Vagina (tissue), 2 donors: ENCODE measurements at regions not wholly inside any gene's neighbourhood (a gene's known extent, or its start where the extent isn't known, plus 50 kb on each side); places are given as distances from the start of the nearest gene placed in this dataset.

ENCODE experiments used
- DNase-seq, 2 donors: peaks; one replicate each; pipeline ENCODE4 v3.0.0-alpha.2; 2017; ENCODE audit errors: extremely low spot score in 2 of 2
- H3K27ac ChIP-seq: fragments of 200-600 bp; sonication (generic); one replicate; pipeline ENCODE4 v1.5.1; 2019
- H3K27me3 ChIP-seq: fragments of 200-600 bp; sonication (generic); one replicate; pipeline ENCODE4 v1.5.1; 2019
- H3K36me3 ChIP-seq, 2 donors: fragments of 200-600 bp; sonication (generic); one replicate each; pipeline ENCODE4 v1.5.1; 2017 to 2019
- H3K4me1 ChIP-seq: fragments of 200-600 bp; sonication (generic); one replicate; pipeline ENCODE4 v1.5.1; 2019
- H3K4me3 ChIP-seq, 2 donors: fragments of 200-600 bp; sonication (generic); 1 replicate in 1 of 2; 2 replicates in 1 of 2; pipeline ENCODE4 v1.5.1; 2016 to 2019
- H3K9me3 ChIP-seq: fragments of 200-600 bp; sonication (generic); one replicate; pipeline ENCODE4 v1.5.1; 2019
- POLR2A ChIP-seq, 2 donors: fragments of 450-650 bp; IDR thresholded peaks; one replicate each; pipeline ENCODE4 v1.6.1; 2017; ENCODE audit warnings: antibody characterized with exemption in 2 of 2, mild to moderate bottlenecking in 2 of 2, moderate library complexity in 2 of 2
- POLR2AphosphoS5 ChIP-seq, 2 donors: sonication (generic); formaldehyde crosslinking; IDR thresholded peaks; one replicate each; pipeline ENCODE4 v1.9.0; 2017; ENCODE audit warnings: antibody characterized with exemption in 2 of 2, mild to moderate bottlenecking in 2 of 2, low read depth in 1 of 2; ENCODE audit not compliant: insufficient read depth in 1 of 2
- intact Hi-C: fragments of 100-400 bp; cut with DNase I; formaldehyde crosslinking; loops from one replicate; pipeline ENCODE4 v1.15.1; 2023
- TF ChIP-seq, protein P1 (sequence below), 3 experiments: fragments of 450-650 bp in 2 of 3; fragments of 200-600 bp in 1 of 3; sonication (generic) in 1 of 3; IDR thresholded peaks; one replicate each; pipeline ENCODE4 v1.5.1; 2017 to 2019; ENCODE audit warnings: antibody characterized with exemption in 3 of 3, mild to moderate bottlenecking in 2 of 3, moderate library complexity in 2 of 3

DNA sequence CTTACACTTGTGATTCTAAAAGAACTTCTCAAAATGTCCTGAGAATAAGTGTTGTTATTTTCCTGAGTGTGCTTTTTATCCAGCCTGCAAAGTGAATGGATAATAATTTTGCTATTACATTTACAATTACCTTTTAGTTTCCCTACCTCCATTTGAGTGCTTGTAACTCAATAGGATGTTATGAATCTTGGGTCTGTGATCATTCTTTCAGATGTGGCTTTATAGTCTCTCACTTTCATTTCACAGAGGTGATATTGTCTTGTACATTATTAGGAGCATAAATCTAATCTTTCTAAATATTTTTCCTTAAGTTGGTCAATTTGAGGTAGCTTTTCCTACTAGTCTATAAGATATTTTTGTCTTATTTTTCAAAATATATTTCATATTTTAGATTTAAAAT, 386.3 kb upstream of the EPHA6 start:
- no peak for DNase-seq
- H3K36me3 ChIP-seq = no peaks in the 10 kb centered on the region
- intact Hi-C loops = no loop called here

DNA sequence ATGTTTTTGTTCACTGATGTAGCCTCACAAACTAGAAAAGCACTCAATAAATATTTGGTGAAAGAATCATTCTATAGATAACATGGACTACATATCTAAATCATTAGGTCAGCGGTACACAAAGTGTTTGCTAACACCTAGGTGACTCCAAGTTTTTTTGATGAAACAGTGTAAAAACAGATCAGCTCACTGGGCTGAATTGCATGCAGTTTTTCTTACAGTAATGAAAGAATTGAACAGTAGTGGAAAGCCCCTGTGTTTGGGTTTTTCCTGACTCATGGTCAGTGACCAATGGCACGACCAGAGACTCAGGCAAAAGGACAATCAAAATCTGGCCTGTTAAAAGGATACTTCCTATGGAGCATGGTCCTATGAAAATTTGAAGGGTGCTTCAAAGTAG, 384.3 kb upstream of the EPHA6 start:
- intact Hi-C loops = no loop called here
- Histone ChIP-seq H3K36me3 (no peaks in the 10 kb centered on the region), H3K27me3 (no peaks in the 10 kb centered on the region), H3K4me3 (no peak overlapping the region), H3K4me1 (no peaks in the 10 kb centered on the region), H3K27ac (no peak overlapping the region), H3K9me3 (no peaks in the 10 kb centered on the region)
- TF ChIP-seq, protein P1, sequence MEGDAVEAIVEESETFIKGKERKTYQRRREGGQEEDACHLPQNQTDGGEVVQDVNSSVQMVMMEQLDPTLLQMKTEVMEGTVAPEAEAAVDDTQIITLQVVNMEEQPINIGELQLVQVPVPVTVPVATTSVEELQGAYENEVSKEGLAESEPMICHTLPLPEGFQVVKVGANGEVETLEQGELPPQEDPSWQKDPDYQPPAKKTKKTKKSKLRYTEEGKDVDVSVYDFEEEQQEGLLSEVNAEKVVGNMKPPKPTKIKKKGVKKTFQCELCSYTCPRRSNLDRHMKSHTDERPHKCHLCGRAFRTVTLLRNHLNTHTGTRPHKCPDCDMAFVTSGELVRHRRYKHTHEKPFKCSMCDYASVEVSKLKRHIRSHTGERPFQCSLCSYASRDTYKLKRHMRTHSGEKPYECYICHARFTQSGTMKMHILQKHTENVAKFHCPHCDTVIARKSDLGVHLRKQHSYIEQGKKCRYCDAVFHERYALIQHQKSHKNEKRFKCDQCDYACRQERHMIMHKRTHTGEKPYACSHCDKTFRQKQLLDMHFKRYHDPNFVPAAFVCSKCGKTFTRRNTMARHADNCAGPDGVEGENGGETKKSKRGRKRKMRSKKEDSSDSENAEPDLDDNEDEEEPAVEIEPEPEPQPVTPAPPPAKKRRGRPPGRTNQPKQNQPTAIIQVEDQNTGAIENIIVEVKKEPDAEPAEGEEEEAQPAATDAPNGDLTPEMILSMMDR (IDR thresholded peaks at IDR 0.05) = no peak
- TF ChIP-seq POLR2AphosphoS5 (IDR thresholded peaks at IDR 0.05; ENCODE audit: insufficient read depth in 1 of 2, low read depth in 1 of 2) = no peak
- TF ChIP-seq POLR2A (IDR thresholded peaks at IDR 0.05) = no peak
- DNase-seq = no peak

More for the DNA sequence above, 386.3 kb upstream of the EPHA6 start:
- no peaks in the 10 kb centered on the region for H3K27me3 ChIP-seq
- TF ChIP-seq POLR2AphosphoS5 (IDR thresholded peaks at IDR 0.05; ENCODE audit: insufficient read depth in 1 of 2, low read depth in 1 of 2) (no peak), POLR2A (IDR thresholded peaks at IDR 0.05) (no peak)
- TF ChIP-seq, protein P1 (IDR thresholded peaks at IDR 0.05) = no peak
- no peaks in the 10 kb centered on the region for H3K4me1 ChIP-seq
- no peaks in the 10 kb centered on the region for H3K9me3 ChIP-seq
- H3K4me3 ChIP-seq = no peak overlapping the region
- no peak overlapping the region for H3K27ac ChIP-seq

DNA sequence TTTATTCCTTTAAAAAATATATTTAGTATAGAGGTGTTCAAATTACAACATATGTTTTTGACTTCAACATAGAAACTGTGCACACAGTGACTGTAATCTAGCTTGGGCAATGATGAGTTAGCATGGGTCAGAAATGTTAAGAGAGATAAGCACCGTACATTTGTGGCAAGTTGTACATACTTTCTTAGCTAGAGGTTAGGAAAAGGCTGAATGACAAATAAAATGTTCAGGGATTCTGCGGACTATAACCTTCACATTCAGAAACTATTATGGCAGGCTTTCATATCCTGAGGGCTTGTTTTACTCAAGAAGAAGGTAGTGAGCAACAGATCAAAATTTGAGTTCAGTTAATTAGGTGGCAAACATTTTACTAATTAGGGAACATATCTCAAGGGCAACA, 379.7 kb upstream of the EPHA6 start:
- no peak for TF ChIP-seq POLR2A (IDR thresholded peaks at IDR 0.05)
- TF ChIP-seq, protein P1 (IDR thresholded peaks at IDR 0.05) = no peak
- no peak for TF ChIP-seq POLR2AphosphoS5 (IDR thresholded peaks at IDR 0.05; ENCODE audit: insufficient read depth in 1 of 2, low read depth in 1 of 2)
- no peaks in the 10 kb centered on the region for H3K9me3 ChIP-seq
- H3K4me3 ChIP-seq = no peak overlapping the region
- intact Hi-C loops = no loop called here
- H3K27ac ChIP-seq = no peak overlapping the region
- no peaks in the 10 kb centered on the region for H3K36me3 ChIP-seq
- no peaks in the 10 kb centered on the region for H3K27me3 ChIP-seq
- DNase-seq = no peak
- no peaks in the 10 kb centered on the region for H3K4me1 ChIP-seq

DNA sequence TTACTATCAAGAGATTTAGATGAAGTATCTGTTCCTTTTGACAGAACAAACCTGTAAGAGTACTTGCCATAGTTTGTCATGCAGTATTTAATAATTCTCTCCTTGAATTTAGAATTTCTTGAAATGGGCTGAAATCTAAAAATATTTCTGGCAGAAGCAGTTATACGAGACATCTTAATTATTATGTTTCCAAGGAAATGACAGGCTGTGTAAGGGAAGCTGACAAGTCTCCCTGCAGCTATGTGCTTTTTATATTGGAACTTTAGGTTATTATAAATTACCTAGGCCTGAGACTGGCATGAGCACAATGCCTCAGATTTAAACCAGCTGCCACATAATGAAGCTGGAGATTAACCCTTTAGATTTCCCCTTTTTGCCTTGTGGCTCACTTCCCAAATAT, 365.0 kb upstream of the EPHA6 start:
- no peak overlapping the region for H3K4me3 ChIP-seq
- intact Hi-C loops = no loop called here
- H3K27me3 ChIP-seq = no peaks in the 10 kb centered on the region
- no peak for TF ChIP-seq POLR2A (IDR thresholded peaks at IDR 0.05)
- TF ChIP-seq POLR2AphosphoS5 (IDR thresholded peaks at IDR 0.05; ENCODE audit: insufficient read depth in 1 of 2, low read depth in 1 of 2) = no peak
- TF ChIP-seq, protein P1 (IDR thresholded peaks at IDR 0.05) = no peak
- H3K36me3 ChIP-seq = no peaks in the 10 kb centered on the region
- no peak overlapping the region for H3K27ac ChIP-seq
- no peak for DNase-seq
- H3K4me1 ChIP-seq = no peaks in the 10 kb centered on the region
- H3K9me3 ChIP-seq = no peaks in the 10 kb centered on the region

DNA sequence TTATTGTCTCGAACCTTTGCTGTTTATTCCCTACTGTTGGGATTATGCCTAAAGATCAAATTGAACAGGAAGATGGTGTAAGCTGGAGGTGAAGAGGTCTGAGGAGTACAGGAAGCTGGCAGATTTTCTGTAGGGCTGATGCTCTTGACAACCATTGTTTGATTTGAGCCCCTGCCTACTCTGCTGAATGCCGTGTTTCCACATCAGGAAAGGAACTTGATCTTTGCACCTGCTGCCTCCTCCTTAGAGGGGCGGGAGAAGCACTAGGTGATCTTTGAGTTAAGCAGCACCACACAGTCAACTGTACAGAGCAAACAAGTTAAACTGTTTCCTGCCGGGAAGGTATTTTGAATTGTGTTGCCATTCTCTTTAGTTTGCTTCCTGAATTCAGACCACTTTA, 364.6 kb upstream of the EPHA6 start:
- H3K4me3 ChIP-seq = no peak overlapping the region
- H3K27ac ChIP-seq = no peak overlapping the region
- H3K9me3 ChIP-seq = no peaks in the 10 kb centered on the region
- no peaks in the 10 kb centered on the region for H3K4me1 ChIP-seq
- intact Hi-C loops = no loop called here
- DNase-seq = no peak
- H3K27me3 ChIP-seq = no peaks in the 10 kb centered on the region
- H3K36me3 ChIP-seq = no peaks in the 10 kb centered on the region
- TF ChIP-seq POLR2A (IDR thresholded peaks at IDR 0.05) (no peak), POLR2AphosphoS5 (IDR thresholded peaks at IDR 0.05; ENCODE audit: insufficient read depth in 1 of 2, low read depth in 1 of 2) (no peak)
- TF ChIP-seq, protein P1 (IDR thresholded peaks at IDR 0.05) = no peak
